ENCODE measurements at regions not wholly inside any gene's neighbourhood (a gene's known extent, or its start where the extent isn't known, plus 50 kb on each side); places are given as distances from the start of the nearest gene placed in this dataset.
"Not testable (repeated sequence)": the region's sequence is repeated elsewhere in the genome, so short reads cannot be mapped to it uniquely, and the experiment has no call there.

DNA sequence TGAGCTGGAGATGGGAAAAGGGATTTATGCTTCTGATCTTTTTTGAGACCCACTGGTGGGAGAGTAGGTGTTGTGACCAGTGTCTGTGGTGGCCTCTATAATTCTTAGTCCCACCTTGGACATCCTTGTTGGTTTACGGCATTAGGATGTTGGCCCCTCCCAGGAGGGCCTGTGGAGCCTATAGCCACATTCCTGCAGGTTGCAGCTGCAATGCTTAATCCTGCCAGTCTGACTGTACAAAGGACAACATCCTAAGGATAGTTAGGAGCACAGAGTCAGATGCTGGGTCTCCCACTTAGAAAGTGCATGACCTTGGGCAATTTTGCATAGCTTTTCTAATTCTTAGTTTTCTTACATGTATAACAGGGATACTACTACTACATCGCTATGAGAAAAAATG, 150.9 kb upstream of the SLC38A2 start:
- no peaks in the 10 kb centered on the region for H3K27me3 ChIP-seq (ENCODE audit: control insufficient read depth, insufficient read depth, low read length)
- H3K9ac ChIP-seq (ENCODE audit: low read depth, low read length): peak overlapping the region; percentile 69
- peak overlapping the region; percentile 58 for H3K4me3 ChIP-seq (ENCODE audit: low read length)
- H3K4me1 ChIP-seq (ENCODE audit: control insufficient read depth, insufficient read depth, low read length): peaks cover 48% of the 10 kb centered on the region
- peak overlapping the region; percentile 75 for H3K4me2 ChIP-seq (ENCODE audit: low read length)
- H3K9me3 ChIP-seq (replicated peaks; ENCODE audit: low read length): no peaks in the 10 kb centered on the region
- H3K36me3 ChIP-seq (ENCODE audit: insufficient read depth, low read length): peaks cover 4% of the 10 kb centered on the region

DNA sequence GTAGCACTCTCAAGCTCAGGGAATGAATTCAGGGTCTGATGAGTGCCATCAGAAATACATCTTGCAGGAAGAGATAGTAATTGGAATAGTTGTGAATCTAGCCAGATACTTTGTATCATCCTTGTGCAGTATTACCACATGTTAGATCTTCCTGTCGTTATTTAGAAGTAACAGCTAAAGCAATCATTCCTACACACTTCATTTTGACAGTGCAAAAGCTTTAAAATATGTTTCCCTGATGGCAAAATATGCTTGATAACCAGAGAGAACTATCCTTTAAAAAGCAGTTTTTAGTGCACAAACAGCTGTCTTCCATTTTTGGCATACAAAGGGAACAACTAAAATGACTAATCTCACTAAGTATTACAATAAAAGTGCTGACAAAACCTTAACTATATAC, 149.5 kb upstream of the SLC38A2 start:
- Histone ChIP-seq H3K4me2 (ENCODE audit: low read length) (peak overlapping the region; percentile 75), H3K9me3 (replicated peaks; ENCODE audit: low read length) (no peaks in the 10 kb centered on the region), H3K27me3 (ENCODE audit: control insufficient read depth, insufficient read depth, low read length) (no peaks in the 10 kb centered on the region), H3K9ac (ENCODE audit: low read depth, low read length) (peak overlapping the region; percentile 39), H3K4me1 (ENCODE audit: control insufficient read depth, insufficient read depth, low read length) (peaks cover 48% of the 10 kb centered on the region), H3K36me3 (ENCODE audit: insufficient read depth, low read length) (peaks cover 4% of the 10 kb centered on the region), H3K4me3 (ENCODE audit: low read length) (peak overlapping the region; percentile 8)

DNA sequence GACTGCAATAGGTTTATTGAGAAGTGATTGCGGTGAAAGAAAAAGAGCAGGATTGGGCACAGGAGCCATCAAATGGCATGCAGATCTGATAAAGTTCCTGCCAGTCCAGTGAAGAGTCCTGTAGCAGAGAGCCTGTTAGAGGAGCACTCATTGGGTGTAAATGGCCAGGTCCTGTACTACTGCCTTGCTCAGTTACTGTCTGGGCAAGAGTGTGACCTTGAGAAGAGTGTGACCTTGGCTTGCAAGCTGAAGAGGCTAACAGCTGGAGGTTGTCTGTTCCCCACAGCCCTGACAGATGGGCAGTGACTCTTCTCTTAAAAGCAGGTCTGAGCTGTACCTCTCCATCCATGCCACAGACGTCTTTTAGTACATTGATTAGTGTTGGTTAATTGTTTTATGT, 148.6 kb upstream of the SLC38A2 start:
- H3K4me1 ChIP-seq (ENCODE audit: control insufficient read depth, insufficient read depth, low read length): peaks cover 48% of the 10 kb centered on the region
- H3K9ac ChIP-seq (ENCODE audit: low read depth, low read length): no peak overlapping the region
- no peaks in the 10 kb centered on the region for H3K9me3 ChIP-seq (replicated peaks; ENCODE audit: low read length)
- no peaks in the 10 kb centered on the region for H3K27me3 ChIP-seq (ENCODE audit: control insufficient read depth, insufficient read depth, low read length)
- H3K4me3 ChIP-seq (ENCODE audit: low read length): no peak overlapping the region
- H3K36me3 ChIP-seq (ENCODE audit: insufficient read depth, low read length): peaks cover 4% of the 10 kb centered on the region
- H3K4me2 ChIP-seq (ENCODE audit: low read length): no peak overlapping the region

DNA sequence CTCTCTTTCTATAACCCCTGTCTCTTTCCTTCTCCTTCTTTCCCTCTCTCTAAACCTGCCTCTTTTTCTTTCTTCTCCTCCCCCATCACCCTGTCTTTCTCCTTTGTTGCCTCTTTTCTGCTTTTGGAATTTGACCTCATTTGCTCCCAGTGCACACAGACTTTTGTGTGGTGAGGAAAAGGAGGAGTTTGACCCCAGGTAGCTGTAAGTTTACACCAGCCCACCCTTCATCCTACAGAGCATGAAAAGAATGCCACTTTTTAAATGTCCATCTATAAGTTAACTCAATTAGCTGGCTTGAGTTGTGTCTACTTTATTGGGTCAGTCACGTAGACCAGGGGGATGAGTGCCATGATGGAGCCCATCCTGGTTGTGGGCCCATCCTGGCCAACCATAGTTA, 146.8 kb upstream of the SLC38A2 start:
- peaks cover 16% of the 10 kb centered on the region for H3K36me3 ChIP-seq (ENCODE audit: insufficient read depth, low read length)
- no peak overlapping the region for H3K4me2 ChIP-seq (ENCODE audit: low read length)
- H3K4me1 ChIP-seq (ENCODE audit: control insufficient read depth, insufficient read depth, low read length): peaks cover 35% of the 10 kb centered on the region
- no peaks in the 10 kb centered on the region for H3K27me3 ChIP-seq (ENCODE audit: control insufficient read depth, insufficient read depth, low read length)
- peaks cover 7% of the 10 kb centered on the region for H3K9me3 ChIP-seq (replicated peaks; ENCODE audit: low read length)
- no peak overlapping the region for H3K4me3 ChIP-seq (ENCODE audit: low read length)
- H3K9ac ChIP-seq (ENCODE audit: low read depth, low read length): no peak overlapping the region

DNA sequence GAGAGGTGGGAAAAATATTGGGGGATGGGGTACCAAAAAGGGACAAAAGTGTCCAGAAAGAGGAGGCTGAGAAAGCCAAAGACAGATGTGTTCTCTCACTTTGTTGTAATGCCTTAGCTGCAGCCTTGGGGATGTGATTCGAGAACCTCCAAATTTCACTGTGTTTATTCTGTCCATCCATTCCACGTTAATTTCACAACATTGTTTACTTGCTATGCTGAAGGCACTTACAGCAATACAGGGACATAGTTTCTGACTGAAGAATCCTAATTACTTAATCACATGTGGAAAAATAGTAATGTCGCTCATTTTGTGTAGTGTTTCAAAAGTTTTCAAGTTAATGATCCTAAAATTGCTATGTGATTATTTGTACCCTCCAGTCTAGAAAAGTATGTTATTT, 146.2 kb upstream of the SLC38A2 start:
- Histone ChIP-seq H3K4me1 (ENCODE audit: control insufficient read depth, insufficient read depth, low read length) (peaks cover 29% of the 10 kb centered on the region), H3K4me2 (ENCODE audit: low read length) (no peak overlapping the region), H3K4me3 (ENCODE audit: low read length) (no peak overlapping the region)

DNA sequence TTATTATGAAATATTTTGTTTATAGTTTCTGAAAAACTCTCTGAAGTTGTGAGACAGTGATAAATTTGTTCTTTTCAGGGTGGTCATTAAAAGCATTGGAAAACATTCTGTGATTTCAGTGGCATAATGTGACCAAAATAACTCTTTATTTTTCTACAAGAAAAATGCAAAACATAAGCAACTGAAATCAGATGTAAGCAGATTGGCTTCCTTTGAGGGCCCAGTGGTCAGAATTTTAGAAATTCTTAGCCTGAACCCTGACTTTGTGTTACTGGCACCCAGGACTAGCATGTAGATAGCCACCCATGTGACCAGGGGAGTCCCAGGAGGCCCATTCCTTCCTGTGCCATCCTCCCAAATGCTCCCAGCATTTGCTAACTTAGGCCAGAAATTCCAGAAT, 145.6 kb upstream of the SLC38A2 start:
- Histone ChIP-seq H3K36me3 (ENCODE audit: insufficient read depth, low read length) (peaks cover 16% of the 10 kb centered on the region), H3K4me1 (ENCODE audit: control insufficient read depth, insufficient read depth, low read length) (peaks cover 24% of the 10 kb centered on the region), H3K9me3 (replicated peaks; ENCODE audit: low read length) (peaks cover 7% of the 10 kb centered on the region), H3K9ac (ENCODE audit: low read depth, low read length) (no peak overlapping the region), H3K4me3 (ENCODE audit: low read length) (no peak overlapping the region), H3K4me2 (ENCODE audit: low read length) (no peak overlapping the region), H3K27me3 (ENCODE audit: control insufficient read depth, insufficient read depth, low read length) (no peaks in the 10 kb centered on the region)

More for the DNA sequence above, 146.2 kb upstream of the SLC38A2 start:
- Histone ChIP-seq H3K36me3 (ENCODE audit: insufficient read depth, low read length) (peaks cover 16% of the 10 kb centered on the region), H3K27me3 (ENCODE audit: control insufficient read depth, insufficient read depth, low read length) (no peaks in the 10 kb centered on the region), H3K9ac (ENCODE audit: low read depth, low read length) (no peak overlapping the region), H3K9me3 (replicated peaks; ENCODE audit: low read length) (peaks cover 7% of the 10 kb centered on the region)

DNA sequence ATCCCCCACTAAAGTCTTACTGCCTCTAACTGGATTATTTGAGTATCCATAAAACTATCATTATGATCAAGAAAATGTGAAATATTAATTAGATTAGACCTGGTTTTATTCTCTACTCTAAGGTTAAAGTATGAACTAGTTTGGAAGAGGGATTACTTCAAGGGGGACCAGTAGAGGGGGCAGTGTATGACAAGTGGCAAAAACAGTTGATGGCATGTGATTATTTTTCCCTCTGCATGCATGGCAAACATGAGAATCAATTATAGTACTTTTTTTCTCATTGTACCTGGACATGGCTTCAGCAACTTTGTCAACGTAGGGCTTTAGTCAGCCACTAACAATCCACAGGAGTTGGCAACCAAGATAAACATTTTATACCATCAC, 145.0 kb upstream of the SLC38A2 start:
- Histone ChIP-seq H3K4me1 (ENCODE audit: control insufficient read depth, insufficient read depth, low read length) (peaks cover 18% of the 10 kb centered on the region), H3K27me3 (ENCODE audit: control insufficient read depth, insufficient read depth, low read length) (no peaks in the 10 kb centered on the region), H3K9me3 (replicated peaks; ENCODE audit: low read length) (peaks cover 7% of the 10 kb centered on the region), H3K36me3 (ENCODE audit: insufficient read depth, low read length) (peaks cover 16% of the 10 kb centered on the region), H3K9ac (ENCODE audit: low read depth, low read length) (no peak overlapping the region), H3K4me3 (ENCODE audit: low read length) (no peak overlapping the region), H3K4me2 (ENCODE audit: low read length) (no peak overlapping the region)

DNA sequence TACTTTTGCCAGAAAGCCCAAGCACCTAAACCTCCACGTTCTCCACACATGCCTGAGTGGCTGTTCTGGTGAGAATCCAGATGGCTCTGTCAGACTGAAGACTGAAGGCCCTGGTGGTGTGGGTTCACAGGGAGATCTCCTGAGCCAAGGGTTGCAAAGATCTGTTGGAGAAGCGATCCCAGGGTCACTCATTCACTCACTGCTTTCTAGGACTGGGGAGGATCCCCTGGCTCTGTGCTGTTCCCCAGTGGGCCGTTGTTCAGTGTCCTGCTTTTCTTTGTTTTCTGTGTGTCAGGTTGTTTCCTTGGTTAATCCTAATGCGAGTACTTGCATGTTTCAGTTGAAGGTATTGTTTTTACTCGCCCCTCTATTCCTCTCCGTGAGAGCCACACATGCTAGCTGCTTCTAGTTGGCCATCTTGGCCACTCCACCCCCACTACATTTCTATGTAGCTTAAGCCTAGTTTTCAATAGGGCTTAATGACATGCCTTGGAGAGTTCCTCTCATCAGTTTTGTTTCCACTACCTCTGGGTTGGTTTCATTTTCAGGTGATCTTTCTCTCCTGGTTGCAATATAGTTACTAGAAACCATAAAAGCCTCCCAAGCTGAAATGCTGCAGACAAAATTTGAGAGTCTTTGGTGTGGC, 144.5 kb upstream of the SLC38A2 start:
- Histone ChIP-seq H3K4me1 (ENCODE audit: control insufficient read depth, insufficient read depth, low read length) (peaks cover 13% of the 10 kb centered on the region), H3K9ac (ENCODE audit: low read depth, low read length) (no peak overlapping the region), H3K4me3 (ENCODE audit: low read length) (no peak overlapping the region), H3K9me3 (replicated peaks; ENCODE audit: low read length) (peaks cover 7% of the 10 kb centered on the region), H3K27me3 (ENCODE audit: control insufficient read depth, insufficient read depth, low read length) (no peaks in the 10 kb centered on the region), H3K4me2 (ENCODE audit: low read length) (no peak overlapping the region), H3K36me3 (ENCODE audit: insufficient read depth, low read length) (peaks cover 16% of the 10 kb centered on the region)

DNA sequence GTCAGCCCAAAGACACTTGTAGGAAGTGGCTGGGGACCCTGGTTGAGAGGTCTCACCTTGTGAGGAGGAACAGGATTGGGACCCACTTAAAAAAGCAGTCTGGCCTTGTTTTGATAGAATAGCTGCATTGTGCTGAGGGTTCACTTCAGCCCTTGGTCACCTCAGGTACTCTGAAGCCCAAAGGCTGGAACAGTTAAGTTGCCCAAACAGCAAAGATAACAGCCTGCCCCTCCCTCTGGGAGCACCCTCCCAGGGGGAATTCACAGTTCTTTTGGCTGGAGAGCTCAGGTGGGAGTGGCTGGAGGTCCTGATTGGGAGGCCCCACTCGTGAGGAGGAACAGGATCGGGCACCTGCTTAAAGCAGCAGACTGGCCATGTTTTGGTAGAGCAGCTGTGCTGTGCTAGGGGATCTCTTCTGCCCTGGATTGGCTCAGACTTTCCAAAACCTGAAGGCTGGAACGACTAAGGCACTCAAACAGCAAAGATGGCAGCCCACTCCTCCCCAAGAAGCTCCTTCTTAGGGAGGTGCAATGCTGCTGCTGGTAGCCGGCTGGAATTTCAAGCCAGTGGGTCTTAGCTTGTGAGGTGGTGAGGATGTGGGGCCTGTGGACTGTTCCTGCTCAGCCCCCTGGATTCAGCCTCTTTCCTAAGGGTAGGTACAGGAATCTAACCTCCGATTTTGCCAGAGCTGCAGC, 143.8 kb upstream of the SLC38A2 start:
- H3K9ac ChIP-seq (ENCODE audit: low read depth, low read length): no peak overlapping the region
- no peak overlapping the region for H3K4me3 ChIP-seq (ENCODE audit: low read length)
- peaks cover 16% of the 10 kb centered on the region for H3K36me3 ChIP-seq (ENCODE audit: insufficient read depth, low read length)
- peaks cover 8% of the 10 kb centered on the region for H3K9me3 ChIP-seq (replicated peaks; ENCODE audit: low read length)
- peaks cover 8% of the 10 kb centered on the region for H3K4me1 ChIP-seq (ENCODE audit: control insufficient read depth, insufficient read depth, low read length)
- no peaks in the 10 kb centered on the region for H3K27me3 ChIP-seq (ENCODE audit: control insufficient read depth, insufficient read depth, low read length)
- H3K4me2 ChIP-seq (ENCODE audit: low read length): no peak overlapping the region

DNA sequence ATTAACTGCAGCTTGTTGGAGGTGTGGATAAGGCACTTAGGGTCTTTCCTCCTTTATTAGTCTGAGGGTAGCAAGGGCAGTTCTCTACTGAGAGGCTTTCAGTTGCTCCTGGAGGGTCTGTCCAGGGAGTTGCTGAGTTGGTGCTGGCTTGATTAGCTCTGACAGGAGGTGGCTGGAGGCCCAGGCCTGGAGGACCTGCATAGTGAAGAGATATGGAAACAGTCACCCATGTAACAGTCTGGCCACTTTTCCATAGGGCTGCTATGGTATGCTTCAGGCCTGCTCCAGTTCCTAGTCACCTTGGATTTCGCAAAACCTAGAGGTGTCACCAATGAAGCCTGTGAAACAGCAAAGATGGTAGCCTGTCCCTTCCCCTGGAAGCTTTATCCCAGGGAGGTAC, 143.3 kb upstream of the SLC38A2 start:
- no peak overlapping the region for H3K4me2 ChIP-seq (ENCODE audit: low read length)
- peaks cover 3% of the 10 kb centered on the region for H3K4me1 ChIP-seq (ENCODE audit: control insufficient read depth, insufficient read depth, low read length)
- no peaks in the 10 kb centered on the region for H3K27me3 ChIP-seq (ENCODE audit: control insufficient read depth, insufficient read depth, low read length)
- H3K9ac ChIP-seq (ENCODE audit: low read depth, low read length): no peak overlapping the region
- H3K9me3 ChIP-seq (replicated peaks; ENCODE audit: low read length): peaks cover 14% of the 10 kb centered on the region
- H3K4me3 ChIP-seq (ENCODE audit: low read length): no peak overlapping the region
- H3K36me3 ChIP-seq (ENCODE audit: insufficient read depth, low read length): peaks cover 16% of the 10 kb centered on the region

DNA sequence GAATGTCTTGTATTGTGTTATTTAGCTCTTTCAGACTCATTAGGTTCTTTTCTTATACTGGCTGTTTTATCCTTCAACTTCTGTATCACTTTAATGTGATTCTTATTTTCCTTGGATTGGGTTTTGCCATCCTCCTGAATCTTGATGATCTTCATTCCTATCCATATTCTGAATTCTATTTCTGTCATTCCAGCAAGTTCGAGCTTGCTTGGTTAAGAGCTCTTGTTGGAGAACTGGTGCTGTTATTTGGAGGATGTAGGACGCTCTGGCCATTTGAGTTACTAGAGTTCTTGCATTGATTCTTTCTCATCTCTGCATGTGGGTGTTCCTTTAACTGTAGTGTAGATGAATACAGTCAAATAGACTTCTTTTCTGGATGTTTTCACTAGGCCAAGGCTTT, 142.3 kb upstream of the SLC38A2 start:
- Histone ChIP-seq H3K36me3 (ENCODE audit: insufficient read depth, low read length) (peaks cover 12% of the 10 kb centered on the region), H3K9ac (ENCODE audit: low read depth, low read length) (no peak overlapping the region), H3K4me3 (ENCODE audit: low read length) (no peak overlapping the region), H3K4me1 (ENCODE audit: control insufficient read depth, insufficient read depth, low read length) (peaks cover 3% of the 10 kb centered on the region), H3K4me2 (ENCODE audit: low read length) (no peak overlapping the region), H3K9me3 (replicated peaks; ENCODE audit: low read length) (peaks cover 19% of the 10 kb centered on the region), H3K27me3 (ENCODE audit: control insufficient read depth, insufficient read depth, low read length) (no peaks in the 10 kb centered on the region)

DNA sequence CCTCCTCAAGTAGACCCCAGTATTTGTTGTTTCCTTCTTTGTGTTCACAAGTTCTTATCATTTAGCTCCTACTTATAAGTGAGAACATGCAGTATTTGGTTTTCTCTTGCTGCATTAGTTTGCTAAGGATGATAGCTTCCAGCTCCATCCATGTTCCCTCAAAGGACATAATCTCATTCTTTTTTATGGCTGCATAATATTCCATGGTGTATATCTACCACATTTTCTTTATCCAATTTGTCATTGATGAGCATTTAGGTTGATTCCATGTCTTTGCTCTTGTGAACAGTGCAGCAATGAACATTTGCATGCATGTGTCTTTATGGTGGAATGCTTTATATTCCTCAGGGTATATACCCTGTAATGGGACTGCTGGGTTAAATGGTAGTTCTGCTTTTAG, 137.7 kb upstream of the SLC38A2 start:
- not testable (repeated sequence) for H3K9ac ChIP-seq (ENCODE audit: low read depth, low read length); H3K27me3 ChIP-seq (ENCODE audit: control insufficient read depth, insufficient read depth, low read length); H3K4me1 ChIP-seq (ENCODE audit: control insufficient read depth, insufficient read depth, low read length)

More for the DNA sequence above, 137.7 kb upstream of the SLC38A2 start:
- peaks cover 13% of the 10 kb centered on the region for H3K36me3 ChIP-seq (ENCODE audit: insufficient read depth, low read length)
- not testable (repeated sequence) for H3K4me3 ChIP-seq (ENCODE audit: low read length); H3K4me2 ChIP-seq (ENCODE audit: low read length)
- peaks cover 29% of the 10 kb centered on the region for H3K9me3 ChIP-seq (replicated peaks; ENCODE audit: low read length)
